ENCODE measurements at regions not wholly inside any gene's neighbourhood (a gene's known extent, or its start where the extent isn't known, plus 50 kb on each side); places are given as distances from the start of the nearest gene placed in this dataset.

- TF ChIP-seq, protein P1, sequence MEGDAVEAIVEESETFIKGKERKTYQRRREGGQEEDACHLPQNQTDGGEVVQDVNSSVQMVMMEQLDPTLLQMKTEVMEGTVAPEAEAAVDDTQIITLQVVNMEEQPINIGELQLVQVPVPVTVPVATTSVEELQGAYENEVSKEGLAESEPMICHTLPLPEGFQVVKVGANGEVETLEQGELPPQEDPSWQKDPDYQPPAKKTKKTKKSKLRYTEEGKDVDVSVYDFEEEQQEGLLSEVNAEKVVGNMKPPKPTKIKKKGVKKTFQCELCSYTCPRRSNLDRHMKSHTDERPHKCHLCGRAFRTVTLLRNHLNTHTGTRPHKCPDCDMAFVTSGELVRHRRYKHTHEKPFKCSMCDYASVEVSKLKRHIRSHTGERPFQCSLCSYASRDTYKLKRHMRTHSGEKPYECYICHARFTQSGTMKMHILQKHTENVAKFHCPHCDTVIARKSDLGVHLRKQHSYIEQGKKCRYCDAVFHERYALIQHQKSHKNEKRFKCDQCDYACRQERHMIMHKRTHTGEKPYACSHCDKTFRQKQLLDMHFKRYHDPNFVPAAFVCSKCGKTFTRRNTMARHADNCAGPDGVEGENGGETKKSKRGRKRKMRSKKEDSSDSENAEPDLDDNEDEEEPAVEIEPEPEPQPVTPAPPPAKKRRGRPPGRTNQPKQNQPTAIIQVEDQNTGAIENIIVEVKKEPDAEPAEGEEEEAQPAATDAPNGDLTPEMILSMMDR (IDR thresholded peaks at IDR 0.05; ENCODE audit: extremely low read depth in 1 of 2, insufficient read depth in 1 of 2, low read depth in 1 of 2, low read length in 2 of 2): no peak
- no peak for TF ChIP-seq POLR2A (IDR thresholded peaks at IDR 0.05; ENCODE audit: low read depth, low read length)
- no peak for TF ChIP-seq MAX (IDR thresholded peaks at IDR 0.05; ENCODE audit: insufficient read depth, insufficient read length)
- no peak for TF ChIP-seq EZH2 (IDR thresholded peaks at IDR 0.05; ENCODE audit: borderline replicate concordance, low read depth, low read length, severe bottlenecking)
- no peak for TF ChIP-seq POLR2AphosphoS5 (IDR thresholded peaks at IDR 0.05; ENCODE audit: insufficient read depth, low read depth, low read length)
- TF ChIP-seq FOS (IDR thresholded peaks at IDR 0.05; ENCODE audit: borderline replicate concordance, insufficient read depth, low read length): peak; percentile 47
- no peak for TF ChIP-seq MYC (IDR thresholded peaks at IDR 0.05; ENCODE audit: low read depth, low read length)
- TF ChIP-seq JUN (IDR thresholded peaks at IDR 0.05; ENCODE audit: borderline replicate concordance, insufficient read depth, insufficient read length, low read depth): no peak
- TF ChIP-seq GATA2 (IDR thresholded peaks at IDR 0.05; ENCODE audit: insufficient read depth, insufficient read length, low read depth, low read length): no peak
These were observed 321.0 kb downstream of the ACTL7B start for GRCh38 chr9:108534741-108535140.

Measured in endothelial cell of umbilical vein (primary cell).